GM12878 (cell line): ENCODE measurements at regions not wholly inside any gene's neighbourhood (a gene's known extent, or its start where the extent isn't known, plus 50 kb on each side); places are given as distances from the start of the nearest gene placed in this dataset.

ENCODE experiments used
- ATAC-seq: fragments of 200-7000 bp; cut with Tn5 transposase; 3 replicates; pipeline ENCODE4 v1.9.1; 2020; ENCODE audit warnings: mild to moderate bottlenecking, moderate library complexity
- BruUV-seq: library from RNA; stranded (reverse); fragments of 400-500 nt; replicated peaks from 2 replicates; lab custom pipeline; 2021; lab: Mats Ljungman, UMichigan
- CTCF ChIA-PET: fragments of 300-600 bp; sonication (Branson Sonifier 250); formaldehyde crosslinking; extraction: SDS; loops from one replicate; lab custom pipeline; 2021; ENCODE audit warnings: inconsistent platforms; lab: Yijun Ruan, JAX
- POLR2A ChIA-PET: fragments of 350-600 bp; formaldehyde crosslinking; extraction: SDS; loops from one replicate; lab custom pipeline; 2021; ENCODE audit warnings: inconsistent platforms; lab: Charles Lee
- RAD21 ChIA-PET: fragments of 300-600 bp; sonication (Branson Sonifier 250); formaldehyde crosslinking; loops from one replicate; lab custom pipeline; 2023; ENCODE audit warnings: antibody characterized with exemption; ENCODE audit not compliant: unreplicated experiment; lab: Charles Lee
- SMC1A ChIA-PET: fragments of 300-600 bp; sonication (Branson Sonifier 250); formaldehyde crosslinking; loops from one replicate; lab custom pipeline; 2023; ENCODE audit not compliant: unreplicated experiment, uncharacterized antibody; lab: Charles Lee
- DNase-seq: peaks from one replicate; pipeline ENCODE4 v3.0.0-alpha.2; 2011; ENCODE audit warnings: low read depth, low spot score
- FAIRE-seq: peaks from 3 replicates; lab custom pipeline; 2011; peaks lifted over from hg19 to GRCh38; lab: Jason Lieb, UNC
- H2AFZ ChIP-seq: 2 replicates; pipeline ENCODE4 v1.6.0; 2011; ENCODE audit warnings: low read depth, low read length, control low read depth; ENCODE audit not compliant: control insufficient read depth
- H3K27ac ChIP-seq: 2 replicates; pipeline ENCODE4 v1.5.1; 2011; ENCODE audit warnings: control low read depth; ENCODE audit not compliant: control insufficient read depth, insufficient read depth
- H3K27me3 ChIP-seq, 2 experiments: replicated peaks in 1 of 2; 2 replicates each; pipeline versions ENCODE4 v1.6.0 to v1.6.1; 2011; ENCODE audit warnings: low read length in 1 of 2; ENCODE audit not compliant: control insufficient read depth in 2 of 2, insufficient read depth in 2 of 2
- H3K36me3 ChIP-seq, 2 experiments: 2 replicates each; pipeline ENCODE4 v1.5.1; 2011; ENCODE audit warnings: low read length in 1 of 2; ENCODE audit not compliant: control insufficient read depth in 2 of 2, insufficient read depth in 2 of 2
- H3K4me1 ChIP-seq: 2 replicates; pipeline ENCODE4 v1.6.1; 2011; ENCODE audit warnings: mild to moderate bottlenecking, low read length, moderate library complexity, mixed read lengths; ENCODE audit not compliant: control insufficient read depth, insufficient read depth
- H3K4me2 ChIP-seq: 2 replicates; pipeline ENCODE4 v1.6.0; 2011; ENCODE audit warnings: control low read depth; ENCODE audit not compliant: control insufficient read depth, insufficient read depth
- H3K4me3 ChIP-seq: fragments of 200-600 bp; sonication (generic); 2 replicates; pipeline ENCODE4 v1.5.1; 2016
- H3K79me2 ChIP-seq: 2 replicates; pipeline ENCODE4 v1.6.0; 2011; ENCODE audit warnings: low read length; ENCODE audit not compliant: control insufficient read depth, insufficient read depth
- H3K9ac ChIP-seq: 2 replicates; pipeline ENCODE4 v1.8.0; 2011; ENCODE audit warnings: low read length, control low read depth, mixed read lengths; ENCODE audit not compliant: control insufficient read depth, insufficient read depth
- H3K9me3 ChIP-seq: replicated peaks from 3 replicates; pipeline ENCODE4 v1.5.1; 2011; ENCODE audit warnings: mild to moderate bottlenecking, low read length; ENCODE audit not compliant: control insufficient read depth, insufficient read depth
- H4K20me1 ChIP-seq: 2 replicates; pipeline ENCODE4 v1.6.0; 2011; ENCODE audit not compliant: control insufficient read depth, insufficient read depth
- BRCA1 ChIP-seq: IDR thresholded peaks from 2 replicates; pipeline ENCODE4 v1.6.1; 2011; ENCODE audit warnings: low read depth, low read length, improper control_type of control experiment
- CBX3 ChIP-seq: fragments of 200-600 bp; sonication (generic); IDR thresholded peaks from 2 replicates; pipeline ENCODE4 v1.6.1; 2016; ENCODE audit warnings: low read depth, borderline replicate concordance
- EED ChIP-seq: sonication (generic); IDR thresholded peaks from 2 replicates; pipeline ENCODE4 v1.6.1; 2016; ENCODE audit warnings: antibody characterized with exemption, low read depth
- EGR1 ChIP-seq, 2 experiments: IDR thresholded peaks; 1 replicate in 1 of 2; 2 replicates in 1 of 2; pipeline ENCODE4 v1.6.1; 2011 to 2012; ENCODE audit warnings: low read depth in 2 of 2, low read length in 2 of 2, borderline replicate concordance in 1 of 2, mild to moderate bottlenecking in 1 of 2, moderate library complexity in 1 of 2
- ETV6 ChIP-seq, 2 experiments: fragments of 450-650 bp in 1 of 2; IDR thresholded peaks in 1 of 2; conservative IDR thresholded peaks in 1 of 2; 2 replicates each; pipeline ENCODE4 v1.6.1; 2014; ENCODE audit warnings: antibody characterized with exemption in 1 of 2, borderline replicate concordance in 1 of 2, low read depth in 1 of 2, mild to moderate bottlenecking in 1 of 2, moderate library complexity in 1 of 2
- KLF5 ChIP-seq: fragments of 450-650 bp; IDR thresholded peaks from 2 replicates; pipeline ENCODE4 v1.6.1; 2014; ENCODE audit warnings: mild to moderate bottlenecking; ENCODE audit not compliant: partially characterized antibody
- NFIC ChIP-seq: IDR thresholded peaks from 2 replicates; pipeline ENCODE4 v1.6.1; 2012; ENCODE audit warnings: low read depth, mild to moderate bottlenecking, inconsistent platforms, low read length, moderate library complexity
- NFXL1 ChIP-seq: fragments of 450-650 bp; IDR thresholded peaks from 2 replicates; pipeline ENCODE4 v1.6.1; 2017; ENCODE audit warnings: antibody characterized with exemption, mild to moderate bottlenecking, borderline replicate concordance
- NR2C2 ChIP-seq: IDR thresholded peaks from 2 replicates; pipeline ENCODE4 v1.6.1; 2011; ENCODE audit warnings: borderline replicate concordance, low read depth; ENCODE audit not compliant: control insufficient read depth, insufficient read length
- NRF1 ChIP-seq: conservative IDR thresholded peaks from 2 replicates; pipeline ENCODE4 v1.6.1; 2011; ENCODE audit warnings: mild to moderate bottlenecking, low read depth, low read length, improper control_type of control experiment
- POLR2A ChIP-seq: IDR thresholded peaks from 2 replicates; pipeline ENCODE4 v1.6.1; 2011; ENCODE audit warnings: low read depth, mild to moderate bottlenecking, low read length
- POLR2AphosphoS5 ChIP-seq: IDR thresholded peaks from 2 replicates; pipeline ENCODE4 v1.6.1; 2011; ENCODE audit warnings: mild to moderate bottlenecking, low read length, inconsistent platforms
- SMC3 ChIP-seq: IDR thresholded peaks from 2 replicates; pipeline ENCODE4 v1.6.1; 2011; ENCODE audit warnings: low read length, improper control_type of control experiment, borderline replicate concordance
- STAT1 ChIP-seq: fragments of 450-650 bp; conservative IDR thresholded peaks from 2 replicates; pipeline ENCODE4 v1.6.1; 2014; ENCODE audit warnings: antibody characterized with exemption, mild to moderate bottlenecking
- TCF7 ChIP-seq: IDR thresholded peaks from 2 replicates; pipeline ENCODE4 v1.6.1; 2014; ENCODE audit warnings: antibody characterized with exemption, borderline replicate concordance
- WGBS: methylation state at CpG from one replicate; pipeline ENCODE4 v1.1.6; 2016; ENCODE audit warnings: low lambda C conversion rate; ENCODE audit not compliant: insufficient replicate concordance, insufficient coverage; ENCODE audit errors: missing lambda C conversion rate; 5-methylcytosine and 5-hydroxymethylcytosine counted together
- in situ Hi-C: fragments of 300-500 bp; cut with MboI; formaldehyde crosslinking; loops from 9 replicates; pipeline ENCODE4 v1.14.3; 2018; ENCODE audit warnings: mixed read lengths
- intact Hi-C: fragments of 100-400 bp; cut with micrococcal nuclease; formaldehyde crosslinking; loops from one replicate; pipeline ENCODE4 v1.14.2; 2022; ENCODE audit not compliant: unreplicated experiment
- TF ChIP-seq, protein P1 (sequence below): IDR thresholded peaks from 2 replicates; pipeline ENCODE4 v1.6.1; 2011; ENCODE audit warnings: borderline replicate concordance, low read depth, mild to moderate bottlenecking, moderate library complexity, low read length; ENCODE audit not compliant: insufficient read depth, poor library complexity, severe bottlenecking
- TF ChIP-seq, protein P2 (sequence below): fragments of 450-650 bp; IDR thresholded peaks from 2 replicates; pipeline ENCODE4 v1.6.1; 2017; ENCODE audit warnings: mild to moderate bottlenecking, moderate library complexity

DNA sequence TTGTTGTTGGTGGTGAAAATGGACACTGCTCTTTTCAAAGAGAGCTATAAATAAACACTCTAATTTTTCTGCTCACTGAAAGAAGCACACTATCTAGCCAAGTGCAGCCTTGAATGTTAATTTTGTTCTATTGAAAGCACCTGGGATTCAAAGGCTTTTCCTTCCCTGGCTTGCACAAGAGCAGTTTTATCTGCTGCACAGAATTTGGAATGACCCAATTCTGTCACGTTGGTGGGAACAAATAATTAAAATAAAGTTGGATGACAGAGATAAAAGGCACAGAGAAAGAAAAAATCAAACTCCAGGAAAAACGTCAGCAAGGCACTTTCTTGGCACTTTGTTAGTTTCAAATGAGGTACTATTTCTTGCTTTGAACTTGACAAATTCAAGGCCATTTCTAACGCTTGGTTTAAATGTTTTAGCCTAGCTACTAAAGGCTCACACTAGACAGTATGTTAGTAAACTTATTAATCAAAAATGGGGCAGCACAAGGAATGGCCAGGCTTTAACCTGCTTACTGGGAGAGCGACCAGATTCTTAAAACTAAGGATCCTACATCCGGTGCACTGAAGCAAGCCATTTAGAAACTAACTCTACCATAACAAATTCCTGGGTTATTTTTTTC, 145.5 kb upstream of the ARG1 start:
- ChIA-PET RAD21 (no interaction called here), SMC1A (interaction anchor here (1.2 kb wide), 1 partner anchor 13 kb away, joined by 3 read pairs; no protein-coding TSS in a partner anchor), CTCF (interaction anchor here (1.0 kb wide), 1 partner anchor 32 kb away, joined by 4 read pairs; no protein-coding TSS in a partner anchor), POLR2A (no interaction called here)
- no peaks in the 10 kb centered on the region for H3K27me3 ChIP-seq
- FAIRE-seq: no peak
- in situ Hi-C loops (no loop called here), intact Hi-C loops (no loop called here)
- no peak overlapping the region for H3K27ac ChIP-seq
- no peaks in the 10 kb centered on the region for H3K36me3 ChIP-seq
- no peaks in the 10 kb centered on the region for H4K20me1 ChIP-seq
- no peaks in the 10 kb centered on the region for H3K79me2 ChIP-seq
- H2AFZ ChIP-seq: no peak overlapping the region
- BruUV-seq: no TSS peak
- H3K4me1 ChIP-seq: no peaks in the 10 kb centered on the region
- no peak overlapping the region for H3K4me3 ChIP-seq
- 24% methylated on average over 5 of the region's 5 CpGs for WGBS
- no peak for TF ChIP-seq EED
- TF ChIP-seq BRCA1: no peak
- TF ChIP-seq NFIC: no peak
- TF ChIP-seq CBX3: no peak
- no peak for TF ChIP-seq NR2C2
- TF ChIP-seq, protein P1, sequence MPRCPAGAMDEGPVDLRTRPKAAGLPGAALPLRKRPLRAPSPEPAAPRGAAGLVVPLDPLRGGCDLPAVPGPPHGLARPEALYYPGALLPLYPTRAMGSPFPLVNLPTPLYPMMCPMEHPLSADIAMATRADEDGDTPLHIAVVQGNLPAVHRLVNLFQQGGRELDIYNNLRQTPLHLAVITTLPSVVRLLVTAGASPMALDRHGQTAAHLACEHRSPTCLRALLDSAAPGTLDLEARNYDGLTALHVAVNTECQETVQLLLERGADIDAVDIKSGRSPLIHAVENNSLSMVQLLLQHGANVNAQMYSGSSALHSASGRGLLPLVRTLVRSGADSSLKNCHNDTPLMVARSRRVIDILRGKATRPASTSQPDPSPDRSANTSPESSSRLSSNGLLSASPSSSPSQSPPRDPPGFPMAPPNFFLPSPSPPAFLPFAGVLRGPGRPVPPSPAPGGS: no peak
- TF ChIP-seq KLF5: no peak
- no peak for TF ChIP-seq ETV6 (conservative IDR thresholded peaks at IDR 0.05 in 1 of 2, IDR thresholded peaks at IDR 0.05 in 1 of 2; ENCODE audit: borderline replicate concordance in 1 of 2, low read depth in 1 of 2)
- TF ChIP-seq NRF1: no peak
- no peak for TF ChIP-seq STAT1
- no peak for TF ChIP-seq TCF7
- TF ChIP-seq POLR2A: no peak
- TF ChIP-seq EGR1 (IDR thresholded peaks at IDR 0.05; ENCODE audit: borderline replicate concordance in 1 of 2, low read depth in 2 of 2, low read length in 2 of 2): no peak
- no peak for TF ChIP-seq NFXL1
- TF ChIP-seq, protein P2, sequence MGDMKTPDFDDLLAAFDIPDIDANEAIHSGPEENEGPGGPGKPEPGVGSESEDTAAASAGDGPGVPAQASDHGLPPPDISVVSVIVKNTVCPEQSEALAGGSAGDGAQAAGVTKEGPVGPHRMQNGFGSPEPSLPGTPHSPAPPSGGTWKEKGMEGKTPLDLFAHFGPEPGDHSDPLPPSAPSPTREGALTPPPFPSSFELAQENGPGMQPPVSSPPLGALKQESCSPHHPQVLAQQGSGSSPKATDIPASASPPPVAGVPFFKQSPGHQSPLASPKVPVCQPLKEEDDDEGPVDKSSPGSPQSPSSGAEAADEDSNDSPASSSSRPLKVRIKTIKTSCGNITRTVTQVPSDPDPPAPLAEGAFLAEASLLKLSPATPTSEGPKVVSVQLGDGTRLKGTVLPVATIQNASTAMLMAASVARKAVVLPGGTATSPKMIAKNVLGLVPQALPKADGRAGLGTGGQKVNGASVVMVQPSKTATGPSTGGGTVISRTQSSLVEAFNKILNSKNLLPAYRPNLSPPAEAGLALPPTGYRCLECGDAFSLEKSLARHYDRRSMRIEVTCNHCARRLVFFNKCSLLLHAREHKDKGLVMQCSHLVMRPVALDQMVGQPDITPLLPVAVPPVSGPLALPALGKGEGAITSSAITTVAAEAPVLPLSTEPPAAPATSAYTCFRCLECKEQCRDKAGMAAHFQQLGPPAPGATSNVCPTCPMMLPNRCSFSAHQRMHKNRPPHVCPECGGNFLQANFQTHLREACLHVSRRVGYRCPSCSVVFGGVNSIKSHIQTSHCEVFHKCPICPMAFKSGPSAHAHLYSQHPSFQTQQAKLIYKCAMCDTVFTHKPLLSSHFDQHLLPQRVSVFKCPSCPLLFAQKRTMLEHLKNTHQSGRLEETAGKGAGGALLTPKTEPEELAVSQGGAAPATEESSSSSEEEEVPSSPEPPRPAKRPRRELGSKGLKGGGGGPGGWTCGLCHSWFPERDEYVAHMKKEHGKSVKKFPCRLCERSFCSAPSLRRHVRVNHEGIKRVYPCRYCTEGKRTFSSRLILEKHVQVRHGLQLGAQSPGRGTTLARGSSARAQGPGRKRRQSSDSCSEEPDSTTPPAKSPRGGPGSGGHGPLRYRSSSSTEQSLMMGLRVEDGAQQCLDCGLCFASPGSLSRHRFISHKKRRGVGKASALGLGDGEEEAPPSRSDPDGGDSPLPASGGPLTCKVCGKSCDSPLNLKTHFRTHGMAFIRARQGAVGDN: no peak
- TF ChIP-seq SMC3: no peak
- TF ChIP-seq POLR2AphosphoS5: no peak
- DNase-seq: no peak
- H3K9me3 ChIP-seq: no peaks in the 10 kb centered on the region
- no peak overlapping the region for H3K9ac ChIP-seq
- no peak overlapping the region for H3K4me2 ChIP-seq
- no peak for ATAC-seq
